ENCODE measurements at regions not wholly inside any gene's neighbourhood (a gene's known extent, or its start where the extent isn't known, plus 50 kb on each side); places are given as distances from the start of the nearest gene placed in this dataset.

- POLR2A ChIA-PET = no interaction called here
- Mint-ChIP-seq H3K27ac (no peak overlapping the region), H3K4me3 (no peak overlapping the region), H3K36me3 (ENCODE audit: low read depth) (no peaks in the 10 kb centered on the region), H3K9me3 (ENCODE audit: insufficient read depth) (peaks cover 5% of the 10 kb centered on the region), H3K27me3 (ENCODE audit: low read depth) (no peaks in the 10 kb centered on the region), H3K4me1 (ENCODE audit: low read depth) (no peaks in the 10 kb centered on the region)
- no peak for ATAC-seq
- no peak for DNase-seq
- CTCF ChIA-PET = no interaction called here
Measured at GRCh38 chr1:195439661-195440060, 1168.6 kb downstream of the KCNT2 start.

DNA sequence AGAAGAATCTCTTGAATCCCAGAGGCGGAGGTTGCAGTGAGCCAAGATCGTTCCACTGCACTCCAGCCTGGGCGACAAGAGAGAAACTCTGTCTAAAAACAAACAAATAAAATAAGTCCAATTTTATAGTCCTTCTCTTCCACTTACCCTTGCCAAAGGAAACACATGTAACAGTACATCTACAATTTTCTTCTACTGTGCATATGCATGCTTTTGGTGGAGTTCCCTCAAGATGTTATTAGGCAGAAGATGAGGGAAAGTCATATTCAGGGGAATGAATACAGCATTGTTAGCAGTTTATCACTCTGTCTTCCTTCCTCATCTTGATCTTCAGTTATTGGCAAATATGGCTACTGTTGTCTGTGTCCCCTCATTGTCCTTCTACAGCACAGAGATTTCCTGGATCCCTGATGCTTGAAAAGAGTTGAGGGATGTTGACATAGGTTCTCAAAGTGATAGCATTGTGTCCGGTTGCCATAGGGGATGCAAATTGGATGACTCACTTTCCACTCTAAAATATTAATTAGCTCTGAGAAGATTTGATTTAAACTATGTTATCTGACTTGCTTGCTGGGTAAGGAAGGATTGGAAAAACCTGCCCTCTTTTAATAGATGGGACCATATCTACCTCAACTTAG is 1173.6 kb downstream of the KCNT2 start:
- no peak for DNase-seq
- no peak overlapping the region for H3K4me3 Mint-ChIP-seq
- H3K9me3 Mint-ChIP-seq (ENCODE audit: insufficient read depth) = no peaks in the 10 kb centered on the region
- POLR2A ChIA-PET = no interaction called here
- no peak overlapping the region for H3K27ac Mint-ChIP-seq
- CTCF ChIA-PET = no interaction called here
- H3K27me3 Mint-ChIP-seq (ENCODE audit: low read depth) = no peaks in the 10 kb centered on the region
- no peaks in the 10 kb centered on the region for H3K4me1 Mint-ChIP-seq (ENCODE audit: low read depth)
- ATAC-seq = no peak
- H3K36me3 Mint-ChIP-seq (ENCODE audit: low read depth) = no peaks in the 10 kb centered on the region

DNA sequence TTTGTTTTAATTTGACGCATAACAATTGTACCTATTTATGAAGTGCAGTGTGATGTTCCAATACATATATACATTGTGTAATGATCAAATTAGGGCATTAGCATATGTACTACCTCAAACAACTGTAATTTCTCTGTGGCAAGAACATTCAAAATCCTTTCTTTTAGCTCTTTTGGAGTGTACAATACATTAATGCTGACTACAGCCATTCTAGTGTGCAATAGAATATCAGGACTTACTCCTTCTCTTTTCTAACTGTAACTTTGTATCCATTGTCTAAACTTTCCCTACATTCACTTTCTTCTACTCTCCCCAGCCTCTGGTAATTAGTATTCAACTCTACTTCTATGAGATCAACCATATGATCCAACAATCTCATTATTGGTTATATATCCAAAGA is 1177.4 kb downstream of the KCNT2 start:
- CTCF ChIA-PET = no interaction called here

DNA sequence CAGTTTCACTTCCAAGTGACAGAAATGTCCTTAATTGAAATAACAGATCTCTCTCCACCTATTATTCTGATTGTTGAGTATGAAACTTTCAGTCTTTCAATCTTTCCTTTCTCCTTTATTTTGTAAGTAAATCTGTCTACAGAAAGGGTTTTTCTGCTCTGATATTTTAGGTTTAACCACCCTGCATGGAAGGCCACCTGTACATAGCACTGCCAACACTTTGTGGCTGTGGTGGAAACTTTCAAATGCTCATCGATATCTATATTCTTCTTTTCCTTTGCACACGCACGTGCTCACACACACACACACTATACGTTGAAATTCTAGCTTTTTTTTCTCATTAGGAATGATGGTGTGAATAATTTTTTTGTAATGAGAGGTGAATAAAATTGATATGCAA is 1179.3 kb downstream of the KCNT2 start:
- no peaks in the 10 kb centered on the region for H3K36me3 Mint-ChIP-seq (ENCODE audit: low read depth)
- H3K9me3 Mint-ChIP-seq (ENCODE audit: insufficient read depth) = no peaks in the 10 kb centered on the region
- H3K4me3 Mint-ChIP-seq = no peak overlapping the region
- DNase-seq (no peak), ATAC-seq (no peak)
- no peaks in the 10 kb centered on the region for H3K27me3 Mint-ChIP-seq (ENCODE audit: low read depth)
- no peak overlapping the region for H3K27ac Mint-ChIP-seq
- ChIA-PET POLR2A (no interaction called here), CTCF (no interaction called here)
- no peaks in the 10 kb centered on the region for H3K4me1 Mint-ChIP-seq (ENCODE audit: low read depth)

More for the DNA sequence above, 1177.4 kb downstream of the KCNT2 start:
- DNase-seq (no peak), ATAC-seq (no peak)
- no peaks in the 10 kb centered on the region for H3K36me3 Mint-ChIP-seq (ENCODE audit: low read depth)
- H3K9me3 Mint-ChIP-seq (ENCODE audit: insufficient read depth) = no peaks in the 10 kb centered on the region
- POLR2A ChIA-PET = no interaction called here
- no peaks in the 10 kb centered on the region for H3K4me1 Mint-ChIP-seq (ENCODE audit: low read depth)
- H3K4me3 Mint-ChIP-seq = no peak overlapping the region
- no peaks in the 10 kb centered on the region for H3K27me3 Mint-ChIP-seq (ENCODE audit: low read depth)
- no peak overlapping the region for H3K27ac Mint-ChIP-seq

DNA sequence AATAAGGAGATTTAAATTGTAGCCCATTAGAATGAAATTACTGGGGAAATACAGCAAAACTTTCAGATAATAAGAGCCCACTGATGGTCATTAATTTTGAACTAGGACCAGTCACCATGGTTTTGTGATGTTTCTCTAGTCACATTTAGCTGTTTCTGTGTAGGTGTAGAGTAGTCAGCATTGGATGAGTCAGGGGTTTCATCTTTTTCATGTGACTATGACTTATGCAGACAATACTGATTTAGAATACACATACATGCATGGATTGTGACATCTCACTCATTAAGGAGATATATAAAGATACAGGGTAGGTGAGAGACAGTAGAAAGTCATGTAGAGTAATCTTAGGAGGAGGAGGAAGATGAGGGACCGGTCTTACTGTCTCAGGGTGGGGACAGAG is 1192.7 kb downstream of the KCNT2 start:
- Mint-ChIP-seq H3K27ac (no peak overlapping the region), H3K4me3 (no peak overlapping the region), H3K9me3 (ENCODE audit: insufficient read depth) (no peaks in the 10 kb centered on the region), H3K36me3 (ENCODE audit: low read depth) (no peaks in the 10 kb centered on the region), H3K27me3 (ENCODE audit: low read depth) (no peaks in the 10 kb centered on the region), H3K4me1 (ENCODE audit: low read depth) (no peaks in the 10 kb centered on the region)
- DNase-seq (no peak), ATAC-seq (no peak)
- ChIA-PET CTCF (no interaction called here), POLR2A (no interaction called here)

DNA sequence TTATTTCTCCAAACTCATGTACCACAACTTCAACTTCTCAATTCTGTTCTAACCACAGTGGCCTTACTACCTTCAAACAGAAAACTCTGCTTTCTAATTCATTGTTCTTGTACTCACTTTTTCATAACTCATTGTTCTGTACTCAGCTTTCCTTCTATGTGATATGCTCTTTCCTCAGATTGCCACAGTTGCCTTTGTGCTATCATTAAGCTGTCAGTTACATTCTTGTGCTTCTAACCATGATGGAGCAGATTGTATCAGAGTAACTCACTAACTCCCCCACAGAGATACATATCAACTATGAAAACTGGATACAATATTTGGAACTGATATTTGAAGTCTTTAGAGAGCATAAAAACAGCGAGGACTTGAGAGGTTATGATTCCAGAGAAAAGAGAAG is 1213.7 kb downstream of the KCNT2 start:
- no peak for ATAC-seq
- Mint-ChIP-seq H3K27ac (no peak overlapping the region), H3K9me3 (ENCODE audit: insufficient read depth) (peaks cover 3% of the 10 kb centered on the region), H3K4me3 (no peak overlapping the region), H3K27me3 (ENCODE audit: low read depth) (no peaks in the 10 kb centered on the region), H3K4me1 (ENCODE audit: low read depth) (no peaks in the 10 kb centered on the region), H3K36me3 (ENCODE audit: low read depth) (no peaks in the 10 kb centered on the region)
- CTCF ChIA-PET = no interaction called here
- DNase-seq = no peak
- POLR2A ChIA-PET = no interaction called here

DNA sequence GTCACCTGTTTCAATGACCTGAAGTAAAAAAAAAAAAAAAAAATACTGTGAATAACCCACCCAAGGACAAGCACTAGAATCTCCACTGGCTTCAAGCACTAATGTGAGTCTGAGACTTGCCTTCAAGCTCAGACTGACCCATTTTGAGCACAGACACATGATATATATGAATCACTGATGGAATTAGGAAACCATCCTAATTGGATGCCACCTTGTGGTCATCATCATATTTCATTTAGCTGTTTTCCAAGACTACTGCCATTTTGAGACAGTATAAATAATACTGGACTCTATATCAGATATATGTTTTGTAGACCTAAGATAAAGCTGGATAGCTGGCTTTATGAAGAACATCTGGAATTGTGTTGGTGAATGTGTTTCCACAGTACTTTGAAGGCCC is 1232.0 kb downstream of the KCNT2 start:
- H3K9me3 Mint-ChIP-seq (ENCODE audit: insufficient read depth) = no peaks in the 10 kb centered on the region
- ATAC-seq = no peak
- no peak overlapping the region for H3K27ac Mint-ChIP-seq
- H3K4me1 Mint-ChIP-seq (ENCODE audit: low read depth) = no peaks in the 10 kb centered on the region
- no peaks in the 10 kb centered on the region for H3K27me3 Mint-ChIP-seq (ENCODE audit: low read depth)
- ChIA-PET POLR2A (no interaction called here), CTCF (no interaction called here)
- H3K36me3 Mint-ChIP-seq (ENCODE audit: low read depth) = no peaks in the 10 kb centered on the region
- DNase-seq = no peak
- no peak overlapping the region for H3K4me3 Mint-ChIP-seq

DNA sequence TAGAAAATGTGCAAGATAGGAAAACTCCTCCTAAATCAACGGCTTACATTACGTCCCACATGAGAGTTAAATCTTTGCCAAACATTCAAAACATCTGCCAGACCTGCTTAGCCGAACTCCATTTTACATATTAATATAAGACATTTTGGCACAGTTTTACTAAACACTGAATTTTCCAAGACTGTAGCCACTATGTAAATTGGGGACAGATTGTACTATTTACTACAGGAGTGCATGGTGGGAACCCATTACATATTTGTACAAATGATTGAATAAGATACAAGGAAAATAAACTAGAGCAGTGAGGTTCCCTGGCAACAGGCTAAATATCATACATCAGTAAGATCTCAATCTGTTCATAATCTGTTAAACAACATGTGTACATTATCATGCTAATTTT is 1234.4 kb downstream of the KCNT2 start:
- H3K27ac Mint-ChIP-seq = no peak overlapping the region
- H3K9me3 Mint-ChIP-seq (ENCODE audit: insufficient read depth) = no peaks in the 10 kb centered on the region
- ATAC-seq (no peak), DNase-seq (no peak)
- CTCF ChIA-PET = no interaction called here
- POLR2A ChIA-PET = no interaction called here
- no peak overlapping the region for H3K4me3 Mint-ChIP-seq
- no peaks in the 10 kb centered on the region for H3K4me1 Mint-ChIP-seq (ENCODE audit: low read depth)
- H3K27me3 Mint-ChIP-seq (ENCODE audit: low read depth) = no peaks in the 10 kb centered on the region
- H3K36me3 Mint-ChIP-seq (ENCODE audit: low read depth) = no peaks in the 10 kb centered on the region

GRCh38 chr1:195345149-195345548 is 1263.1 kb downstream of the KCNT2 start:
- Mint-ChIP-seq H3K27ac (no peak overlapping the region), H3K27me3 (ENCODE audit: low read depth) (no peaks in the 10 kb centered on the region), H3K9me3 (ENCODE audit: insufficient read depth) (no peaks in the 10 kb centered on the region), H3K4me1 (ENCODE audit: low read depth) (no peaks in the 10 kb centered on the region), H3K36me3 (ENCODE audit: low read depth) (no peaks in the 10 kb centered on the region), H3K4me3 (no peak overlapping the region)
- no peak for DNase-seq
- ChIA-PET CTCF (no interaction called here), POLR2A (no interaction called here)
- ATAC-seq = no peak

DNA sequence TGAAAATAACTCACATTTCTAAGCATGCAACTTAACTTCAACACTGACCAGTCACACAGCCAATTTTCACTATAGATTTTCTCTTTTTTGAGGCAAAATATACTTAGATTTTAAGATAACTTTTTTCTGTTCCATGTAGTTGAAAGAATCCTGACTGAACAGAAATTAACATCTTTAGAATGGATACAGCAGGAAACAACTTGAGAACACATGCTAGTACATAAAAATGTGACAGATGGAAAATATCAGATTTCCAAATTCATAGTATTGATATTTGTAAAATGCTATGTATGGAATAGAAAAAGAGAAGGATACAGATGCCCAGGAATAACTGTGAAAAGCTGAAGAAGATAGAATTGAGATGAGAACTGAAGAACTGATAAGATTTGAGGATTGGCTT is 1270.6 kb downstream of the KCNT2 start:
- ATAC-seq = no peak
- Mint-ChIP-seq H3K9me3 (ENCODE audit: insufficient read depth) (no peaks in the 10 kb centered on the region), H3K27ac (no peak overlapping the region), H3K36me3 (ENCODE audit: low read depth) (no peaks in the 10 kb centered on the region), H3K4me3 (no peak overlapping the region), H3K27me3 (ENCODE audit: low read depth) (no peaks in the 10 kb centered on the region), H3K4me1 (ENCODE audit: low read depth) (no peaks in the 10 kb centered on the region)
- ChIA-PET POLR2A (no interaction called here), CTCF (no interaction called here)
- DNase-seq = no peak

GRCh38 chr1:195336812-195337211 is 1271.4 kb downstream of the KCNT2 start:
- no peak for ATAC-seq
- DNase-seq = no peak
- H3K4me1 Mint-ChIP-seq (ENCODE audit: low read depth) = no peaks in the 10 kb centered on the region
- H3K9me3 Mint-ChIP-seq (ENCODE audit: insufficient read depth) = no peaks in the 10 kb centered on the region
- H3K4me3 Mint-ChIP-seq = no peak overlapping the region
- H3K27ac Mint-ChIP-seq = no peak overlapping the region
- CTCF ChIA-PET = no interaction called here
- H3K27me3 Mint-ChIP-seq (ENCODE audit: low read depth) = no peaks in the 10 kb centered on the region
- POLR2A ChIA-PET = no interaction called here
- no peaks in the 10 kb centered on the region for H3K36me3 Mint-ChIP-seq (ENCODE audit: low read depth)

DNA sequence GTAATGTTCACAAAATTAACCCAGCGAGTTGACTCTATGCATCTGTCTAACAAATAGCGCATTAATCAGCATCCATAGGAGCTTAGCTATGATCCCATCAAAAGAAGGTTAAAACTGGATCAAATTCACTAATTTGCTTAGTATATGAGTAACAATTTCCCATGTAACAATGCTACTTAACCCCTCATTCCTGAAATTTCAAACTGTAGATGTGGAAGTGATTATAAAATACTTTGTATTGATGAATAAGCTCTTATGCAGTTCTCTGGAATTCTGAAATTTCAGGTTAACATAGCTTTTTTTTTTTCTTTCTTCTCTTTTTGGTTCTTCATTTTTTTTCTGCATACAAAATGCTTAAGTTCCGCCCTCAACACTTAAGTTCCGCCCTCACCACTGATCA is 1272.7 kb downstream of the KCNT2 start:
- ChIA-PET POLR2A (no interaction called here), CTCF (no interaction called here)
- Mint-ChIP-seq H3K27ac (no peak overlapping the region), H3K36me3 (ENCODE audit: low read depth) (no peaks in the 10 kb centered on the region), H3K4me1 (ENCODE audit: low read depth) (no peaks in the 10 kb centered on the region), H3K9me3 (ENCODE audit: insufficient read depth) (no peaks in the 10 kb centered on the region), H3K4me3 (no peak overlapping the region), H3K27me3 (ENCODE audit: low read depth) (no peaks in the 10 kb centered on the region)
- no peak for DNase-seq
- no peak for ATAC-seq

DNA sequence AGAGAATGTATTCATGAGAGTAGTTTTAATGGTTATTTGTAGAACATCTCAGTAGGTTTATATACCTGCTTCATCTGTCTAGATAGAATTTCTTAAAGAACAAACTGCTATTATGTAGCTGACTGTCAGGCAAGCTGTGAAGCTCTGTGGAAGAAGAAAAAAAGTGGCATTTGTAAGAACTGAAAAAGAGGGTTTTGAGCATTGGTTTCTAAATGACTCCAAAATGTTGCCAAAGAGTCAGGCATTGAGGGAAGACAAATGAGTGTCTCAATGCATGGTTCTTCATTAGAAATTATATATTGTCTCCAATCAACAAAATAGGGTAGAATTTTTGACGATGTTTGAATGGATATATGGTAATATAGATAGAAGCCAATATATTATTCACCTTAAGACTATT is 1276.1 kb downstream of the KCNT2 start:
- H3K36me3 Mint-ChIP-seq (ENCODE audit: low read depth) = no peaks in the 10 kb centered on the region
- H3K27me3 Mint-ChIP-seq (ENCODE audit: low read depth) = no peaks in the 10 kb centered on the region
- H3K4me1 Mint-ChIP-seq (ENCODE audit: low read depth) = no peaks in the 10 kb centered on the region
- ChIA-PET CTCF (no interaction called here), POLR2A (no interaction called here)
- DNase-seq = no peak
- no peak for ATAC-seq
- no peak overlapping the region for H3K27ac Mint-ChIP-seq
- no peaks in the 10 kb centered on the region for H3K9me3 Mint-ChIP-seq (ENCODE audit: insufficient read depth)
- H3K4me3 Mint-ChIP-seq = no peak overlapping the region
